Fibroblast of peridontal ligament (primary cell): ENCODE measurements at regions not wholly inside any gene's neighbourhood (a gene's known extent, or its start where the extent isn't known, plus 50 kb on each side); places are given as distances from the start of the nearest gene placed in this dataset.
"Not testable (repeated sequence)": the region's sequence is repeated elsewhere in the genome, so short reads cannot be mapped to it uniquely, and the experiment has no call there.

Source experiments
- DNase-seq: peaks from one replicate; pipeline ENCODE4 v3.0.0-alpha.2; 2010; ENCODE audit errors: extremely low read depth

DNA sequence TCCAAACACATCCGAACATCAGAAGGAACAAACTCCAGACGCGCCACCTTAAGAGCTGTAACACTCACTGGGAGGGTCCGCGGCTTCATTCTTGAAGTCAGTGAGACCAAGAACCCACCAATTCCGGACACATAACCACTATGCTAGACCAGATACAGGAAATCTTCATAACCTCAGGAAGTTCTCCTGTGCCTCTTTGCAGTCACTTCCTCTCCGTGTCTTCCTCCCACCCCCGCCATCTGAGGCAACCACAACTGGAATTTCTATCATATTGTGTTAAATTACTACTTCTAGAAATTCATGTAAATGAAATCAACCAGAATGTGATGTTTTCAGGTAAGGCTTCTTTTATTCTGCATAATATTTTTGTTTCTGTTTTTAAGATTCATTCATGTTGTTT lies 631.0 kb upstream of the NXPH2 start:
- DNase-seq = no peak

GRCh38 chr2:139410833-139411174 lies 630.6 kb upstream of the NXPH2 start:
- DNase-seq = not testable (repeated sequence)

GRCh38 chr2:139410147-139410832 lies 630.1 kb upstream of the NXPH2 start:
- DNase-seq = not testable (repeated sequence)

- no peak for DNase-seq
Observed at GRCh38 chr2:139409212-139409611, 629.0 kb upstream of the NXPH2 start.

GRCh38 chr2:139403948-139404347 lies 623.8 kb upstream of the NXPH2 start:
- DNase-seq = no peak

GRCh38 chr2:139394801-139395200 lies 614.6 kb upstream of the NXPH2 start:
- no peak for DNase-seq

- DNase-seq = no peak
Observed at GRCh38 chr2:139389391-139389790, 609.2 kb upstream of the NXPH2 start.

GRCh38 chr2:139386401-139386800 lies 606.2 kb upstream of the NXPH2 start:
- DNase-seq = no peak

DNA sequence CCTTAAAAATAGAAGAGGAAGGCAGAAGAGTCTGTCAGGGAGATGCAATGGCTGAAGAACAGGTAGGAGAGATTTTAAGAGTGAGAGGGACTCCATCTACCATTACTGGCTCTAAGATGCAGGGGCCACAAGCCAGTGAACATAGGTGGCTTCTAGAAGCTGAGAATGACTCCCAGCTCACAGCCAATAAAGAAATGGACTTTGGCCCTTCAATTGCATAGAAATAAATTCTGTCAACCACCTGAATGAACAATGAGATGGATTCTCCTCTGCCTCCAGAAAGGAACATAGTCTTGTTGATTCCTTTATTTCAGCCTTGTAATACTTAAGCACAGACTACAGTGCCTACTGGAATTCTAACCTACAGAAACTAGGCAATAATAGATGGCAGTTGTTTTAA lies 603.3 kb upstream of the NXPH2 start:
- DNase-seq = no peak

GRCh38 chr2:139380051-139380450 lies 599.9 kb upstream of the NXPH2 start:
- DNase-seq = no peak

- DNase-seq = no peak
Observed at GRCh38 chr2:139378373-139378772, 598.2 kb upstream of the NXPH2 start.

DNA sequence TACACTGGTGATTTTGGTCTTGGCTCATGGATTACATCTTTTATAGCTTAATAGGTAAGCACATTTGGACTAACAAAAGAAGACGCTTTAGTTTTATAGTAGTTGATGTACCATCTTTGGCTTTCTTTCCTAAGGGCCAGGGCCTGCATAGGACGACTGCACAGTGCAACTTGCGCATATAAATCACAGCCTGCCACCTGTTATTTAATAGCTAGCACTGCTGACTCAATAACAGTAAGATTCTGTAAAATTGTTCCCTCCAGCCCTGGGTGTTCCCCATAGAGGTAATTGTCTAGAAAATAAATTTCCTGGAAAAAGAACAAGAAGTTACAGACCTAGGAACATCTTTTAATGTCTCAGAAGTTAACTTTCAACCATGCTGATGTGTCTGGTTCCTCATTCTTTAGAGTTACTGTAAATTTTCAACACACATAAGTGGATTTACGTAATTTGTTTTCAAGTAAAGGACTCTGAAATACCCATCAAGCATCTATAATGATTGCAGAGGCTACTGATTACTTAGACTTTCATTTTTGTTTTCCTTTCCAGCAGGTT lies 594.2 kb upstream of the NXPH2 start:
- DNase-seq = no peak

GRCh38 chr2:139369423-139370409 lies 589.5 kb upstream of the NXPH2 start:
- no peak for DNase-seq

- DNase-seq = no peak
Observed at GRCh38 chr2:139367416-139367815, 587.2 kb upstream of the NXPH2 start.

GRCh38 chr2:139366681-139367080 lies 586.5 kb upstream of the NXPH2 start:
- DNase-seq = no peak

DNA sequence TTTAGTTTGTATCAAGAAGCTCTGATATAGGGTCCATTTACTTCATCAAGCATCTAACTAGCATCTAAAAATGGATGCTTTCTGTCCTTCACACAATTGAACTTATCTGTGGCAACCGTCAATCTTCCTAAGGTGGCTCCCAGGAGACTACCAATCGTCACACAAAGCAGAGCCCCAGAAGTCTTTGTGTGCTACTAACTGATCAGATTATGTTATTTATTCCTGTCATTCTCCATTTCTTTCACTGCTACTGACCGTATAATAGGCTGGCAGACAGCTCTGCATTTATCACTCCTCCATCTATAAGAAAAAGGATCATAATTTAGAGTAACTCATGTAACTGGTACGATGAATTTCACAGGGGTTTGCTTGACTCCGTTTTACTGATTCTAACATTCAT lies 585.0 kb upstream of the NXPH2 start:
- DNase-seq = no peak

GRCh38 chr2:139360654-139361053 lies 580.5 kb upstream of the NXPH2 start:
- DNase-seq = no peak

GRCh38 chr2:139359818-139360217 lies 579.6 kb upstream of the NXPH2 start:
- DNase-seq = no peak

DNA sequence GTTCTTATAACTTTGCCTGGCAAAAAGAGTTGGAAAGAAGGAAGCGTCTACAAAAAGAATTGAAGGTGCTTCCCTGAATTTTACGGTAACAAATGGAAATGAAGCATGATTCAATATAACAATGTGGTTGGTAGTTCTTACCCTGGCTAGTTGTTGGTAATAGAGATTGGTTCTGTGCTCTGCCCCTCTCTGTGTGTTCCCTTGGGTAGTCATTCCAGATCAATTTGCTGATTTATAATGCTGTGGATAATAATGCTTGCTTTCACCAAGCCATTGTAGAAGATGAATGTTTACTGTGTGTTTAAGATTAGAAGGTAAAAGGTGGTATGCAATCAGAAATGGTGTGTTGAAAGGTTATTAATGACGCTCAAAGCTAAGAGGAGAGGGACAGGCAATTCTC lies 577.8 kb upstream of the NXPH2 start:
- no peak for DNase-seq

DNA sequence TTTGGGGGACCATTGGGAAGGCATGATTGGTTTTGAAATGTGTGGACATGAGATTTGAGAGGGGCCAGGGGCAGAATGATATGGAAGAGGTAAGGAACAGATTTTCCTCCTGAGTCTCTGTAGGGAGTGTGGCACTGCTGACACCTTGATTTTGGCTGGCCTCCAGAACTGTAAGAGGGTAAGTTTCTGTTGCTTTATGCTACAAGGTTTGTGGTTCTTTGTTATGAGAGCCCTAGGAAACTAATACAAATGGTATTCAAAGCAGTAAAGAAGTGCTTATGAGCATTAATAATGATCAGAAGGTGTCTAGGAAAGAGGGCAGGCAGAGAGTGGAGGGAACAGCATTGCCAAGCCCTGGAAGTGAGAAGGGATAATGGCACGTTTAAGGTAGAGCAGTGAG lies 574.3 kb upstream of the NXPH2 start:
- no peak for DNase-seq

- DNase-seq = no peak
Observed at GRCh38 chr2:139353874-139354273, 573.7 kb upstream of the NXPH2 start.

- DNase-seq = no peak
Observed at GRCh38 chr2:139317259-139317658, 537.1 kb upstream of the NXPH2 start.

GRCh38 chr2:139314059-139314458 lies 533.9 kb upstream of the NXPH2 start:
- DNase-seq = no peak
